ENCODE measurements at regions not wholly inside any gene's neighbourhood (a gene's known extent, or its start where the extent isn't known, plus 50 kb on each side); places are given as distances from the start of the nearest gene placed in this dataset.

DNA sequence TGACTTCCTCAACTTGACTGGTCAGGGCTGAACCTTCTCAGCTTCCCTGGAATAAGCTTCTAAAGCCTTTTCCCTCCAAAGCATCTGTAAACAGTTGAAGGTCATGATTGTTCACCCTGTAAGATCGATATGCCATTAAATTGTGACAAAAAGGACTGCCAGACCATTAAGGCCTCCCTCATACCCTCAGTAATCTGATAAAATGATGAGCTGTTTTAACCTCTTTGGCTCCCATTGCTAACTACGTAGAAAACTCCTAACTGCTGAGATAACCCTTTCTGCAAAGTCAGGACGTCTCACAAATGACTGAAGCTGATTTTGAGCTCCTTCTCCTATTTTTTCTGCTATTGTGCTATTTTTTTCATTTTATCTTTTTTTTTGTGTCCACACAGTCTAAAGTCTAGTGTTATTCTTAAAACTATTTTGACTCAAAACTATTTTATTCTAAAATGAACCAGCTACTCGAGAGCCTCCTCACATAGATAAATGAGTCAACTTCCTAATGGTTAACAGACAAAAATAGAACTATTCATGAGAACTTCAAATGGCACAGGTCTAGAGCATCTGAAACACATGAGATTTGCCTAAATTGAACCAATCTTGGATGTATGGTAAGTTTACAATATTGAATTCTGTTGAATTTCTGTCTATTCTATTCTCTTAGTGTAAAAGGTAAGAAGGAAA lies 395.6 kb upstream of the TLE4 start:
- intact Hi-C loops (cut with micrococcal nuclease; ENCODE audit: unreplicated experiment), result no loop called here
- no peak overlapping the region for H3K27ac Mint-ChIP-seq (ENCODE audit: unreplicated experiment)
- DNase-seq, result no peak
- H3K4me3 Mint-ChIP-seq (ENCODE audit: low read depth, unreplicated experiment), result no peak overlapping the region
- CTCF ChIA-PET, result interaction anchor here (0.8 kb wide), 1 partner anchor 935 kb away, joined by 4 read pairs; no protein-coding TSS in a partner anchor
- H3K4me1 Mint-ChIP-seq (ENCODE audit: low read depth, unreplicated experiment), result no peaks in the 10 kb centered on the region
- no peaks in the 10 kb centered on the region for H3K36me3 Mint-ChIP-seq (ENCODE audit: insufficient read depth, unreplicated experiment)
- TF ChIP-seq, protein P1, sequence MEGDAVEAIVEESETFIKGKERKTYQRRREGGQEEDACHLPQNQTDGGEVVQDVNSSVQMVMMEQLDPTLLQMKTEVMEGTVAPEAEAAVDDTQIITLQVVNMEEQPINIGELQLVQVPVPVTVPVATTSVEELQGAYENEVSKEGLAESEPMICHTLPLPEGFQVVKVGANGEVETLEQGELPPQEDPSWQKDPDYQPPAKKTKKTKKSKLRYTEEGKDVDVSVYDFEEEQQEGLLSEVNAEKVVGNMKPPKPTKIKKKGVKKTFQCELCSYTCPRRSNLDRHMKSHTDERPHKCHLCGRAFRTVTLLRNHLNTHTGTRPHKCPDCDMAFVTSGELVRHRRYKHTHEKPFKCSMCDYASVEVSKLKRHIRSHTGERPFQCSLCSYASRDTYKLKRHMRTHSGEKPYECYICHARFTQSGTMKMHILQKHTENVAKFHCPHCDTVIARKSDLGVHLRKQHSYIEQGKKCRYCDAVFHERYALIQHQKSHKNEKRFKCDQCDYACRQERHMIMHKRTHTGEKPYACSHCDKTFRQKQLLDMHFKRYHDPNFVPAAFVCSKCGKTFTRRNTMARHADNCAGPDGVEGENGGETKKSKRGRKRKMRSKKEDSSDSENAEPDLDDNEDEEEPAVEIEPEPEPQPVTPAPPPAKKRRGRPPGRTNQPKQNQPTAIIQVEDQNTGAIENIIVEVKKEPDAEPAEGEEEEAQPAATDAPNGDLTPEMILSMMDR (IDR thresholded peaks at IDR 0.05; ENCODE audit: unreplicated experiment), result no peak
- no TSS peak for BruUV-seq (replicated peaks)
- H3K27me3 Mint-ChIP-seq (ENCODE audit: unreplicated experiment), result no peaks in the 10 kb centered on the region
- H3K9me3 Mint-ChIP-seq (ENCODE audit: low read depth, unreplicated experiment), result peaks cover 3% of the 10 kb centered on the region

DNA sequence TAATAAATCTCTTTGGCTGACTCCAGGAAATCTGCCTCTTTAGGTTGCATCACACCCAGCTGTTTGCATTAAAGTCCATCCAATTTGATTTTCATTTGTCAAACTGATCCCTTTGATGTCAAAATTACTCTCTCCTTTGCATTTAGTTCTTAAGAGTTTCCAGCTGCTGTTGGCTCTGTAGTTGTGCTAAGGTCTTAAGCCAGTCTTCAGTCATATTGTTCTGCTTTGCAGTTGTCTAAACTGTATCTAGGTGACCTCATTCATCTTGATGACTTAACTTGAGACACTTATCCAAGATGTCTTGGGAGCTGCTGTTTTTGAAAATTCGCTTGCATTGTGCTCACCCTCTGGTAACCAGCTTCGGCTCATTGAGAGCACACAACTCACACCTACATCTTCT lies 386.9 kb upstream of the TLE4 start:
- no peak overlapping the region for H3K27ac Mint-ChIP-seq (ENCODE audit: unreplicated experiment)
- BruUV-seq (replicated peaks), result no TSS peak
- H3K4me1 Mint-ChIP-seq (ENCODE audit: low read depth, unreplicated experiment), result no peaks in the 10 kb centered on the region
- H3K36me3 Mint-ChIP-seq (ENCODE audit: insufficient read depth, unreplicated experiment), result no peaks in the 10 kb centered on the region
- H3K4me3 Mint-ChIP-seq (ENCODE audit: low read depth, unreplicated experiment), result no peak overlapping the region
- H3K9me3 Mint-ChIP-seq (ENCODE audit: low read depth, unreplicated experiment), result peaks cover 6% of the 10 kb centered on the region
- TF ChIP-seq, protein P1 (IDR thresholded peaks at IDR 0.05; ENCODE audit: unreplicated experiment), result no peak
- H3K27me3 Mint-ChIP-seq (ENCODE audit: unreplicated experiment), result no peaks in the 10 kb centered on the region
- intact Hi-C loops (cut with micrococcal nuclease; ENCODE audit: unreplicated experiment), result no loop called here
- CTCF ChIA-PET, result no interaction called here
- no peak for DNase-seq

DNA sequence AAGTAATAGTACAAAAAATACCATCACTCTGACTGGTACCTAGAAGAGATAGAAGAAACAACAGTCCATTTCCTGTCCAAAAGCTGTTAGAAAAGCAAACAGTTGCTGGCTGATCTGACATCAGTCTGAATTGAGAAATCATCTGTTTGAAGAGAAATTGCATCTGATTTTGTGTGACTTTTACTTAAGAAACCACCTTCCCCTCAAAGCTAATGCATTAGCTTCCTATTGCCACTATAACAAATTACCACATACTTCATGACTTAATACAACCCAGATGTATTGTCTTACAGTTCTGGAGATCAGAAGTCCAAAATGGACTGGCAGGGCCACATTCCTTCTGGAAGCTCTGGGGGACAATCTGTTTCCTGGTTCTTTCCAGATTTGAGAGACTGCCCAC lies 385.9 kb upstream of the TLE4 start:
- BruUV-seq (replicated peaks), result no TSS peak

DNA sequence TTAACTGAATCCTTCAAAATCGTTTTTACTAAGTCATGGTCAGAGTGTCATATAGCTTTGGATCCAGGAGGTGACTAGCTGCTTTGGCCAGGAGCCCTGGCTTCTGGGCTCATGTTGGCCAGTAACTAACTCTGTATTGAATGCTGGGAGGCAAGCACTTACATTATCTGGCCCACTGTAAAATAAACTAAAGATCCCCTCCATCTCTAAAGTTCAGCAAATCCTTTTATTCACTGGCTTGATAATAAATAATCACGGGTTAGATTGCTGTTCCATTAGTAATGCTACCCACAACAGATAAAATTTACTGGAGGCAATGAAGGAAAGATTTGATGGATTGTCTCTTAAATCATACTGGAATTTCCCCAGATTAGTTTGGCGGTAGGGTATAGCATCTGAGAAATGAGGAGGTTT lies 382.2 kb upstream of the TLE4 start:
- intact Hi-C loops (cut with micrococcal nuclease; ENCODE audit: unreplicated experiment), result no loop called here
- CTCF ChIA-PET, result no interaction called here
- Mint-ChIP-seq H3K36me3 (ENCODE audit: insufficient read depth, unreplicated experiment) (no peaks in the 10 kb centered on the region), H3K4me1 (ENCODE audit: low read depth, unreplicated experiment) (no peaks in the 10 kb centered on the region), H3K27ac (ENCODE audit: unreplicated experiment) (no peak overlapping the region), H3K4me3 (ENCODE audit: low read depth, unreplicated experiment) (no peak overlapping the region), H3K27me3 (ENCODE audit: unreplicated experiment) (no peaks in the 10 kb centered on the region), H3K9me3 (ENCODE audit: low read depth, unreplicated experiment) (peaks cover 6% of the 10 kb centered on the region)
- no TSS peak for BruUV-seq (replicated peaks)
- DNase-seq, result no peak
- TF ChIP-seq, protein P1 (IDR thresholded peaks at IDR 0.05; ENCODE audit: unreplicated experiment), result no peak

More for the DNA sequence above, 385.9 kb upstream of the TLE4 start:
- no peak for DNase-seq
- Mint-ChIP-seq H3K36me3 (ENCODE audit: insufficient read depth, unreplicated experiment) (no peaks in the 10 kb centered on the region), H3K4me3 (ENCODE audit: low read depth, unreplicated experiment) (no peak overlapping the region), H3K4me1 (ENCODE audit: low read depth, unreplicated experiment) (no peaks in the 10 kb centered on the region), H3K9me3 (ENCODE audit: low read depth, unreplicated experiment) (peaks cover 6% of the 10 kb centered on the region), H3K27me3 (ENCODE audit: unreplicated experiment) (no peaks in the 10 kb centered on the region), H3K27ac (ENCODE audit: unreplicated experiment) (no peak overlapping the region)
- intact Hi-C loops (cut with micrococcal nuclease; ENCODE audit: unreplicated experiment), result no loop called here
- CTCF ChIA-PET, result no interaction called here
- TF ChIP-seq, protein P1 (IDR thresholded peaks at IDR 0.05; ENCODE audit: unreplicated experiment), result no peak
